GM23248 (cell line): ENCODE measurements at regions not wholly inside any gene's neighbourhood (a gene's known extent, or its start where the extent isn't known, plus 50 kb on each side); places are given as distances from the start of the nearest gene placed in this dataset.

Experiments
- DNase-seq: peaks from one replicate; pipeline ENCODE4 v3.0.0-alpha.2; 2015
- H2AFZ ChIP-seq: fragments of 200-600 bp; sonication (generic); 2 replicates; pipeline ENCODE4 v1.6.1; 2016; ENCODE audit warnings: antibody characterized with exemption
- H3F3A ChIP-seq: fragments of 200-600 bp; sonication (generic); 2 replicates; pipeline ENCODE4 v1.6.1; 2016; ENCODE audit warnings: mild to moderate bottlenecking, antibody characterized with exemption, mixed run types; ENCODE audit not compliant: insufficient read depth
- H3K27ac ChIP-seq: fragments of 200-600 bp; sonication (generic); 2 replicates; pipeline ENCODE4 v1.5.1; 2016; ENCODE audit warnings: mild to moderate bottlenecking
- H3K27me3 ChIP-seq: fragments of 200-600 bp; sonication (generic); replicated peaks from 2 replicates; pipeline ENCODE4 v1.6.1; 2016; ENCODE audit warnings: mild to moderate bottlenecking; ENCODE audit not compliant: insufficient read depth
- H3K36me3 ChIP-seq: fragments of 200-600 bp; sonication (generic); 2 replicates; pipeline ENCODE4 v1.6.1; 2016; ENCODE audit warnings: low read depth, mild to moderate bottlenecking
- H3K4me1 ChIP-seq: fragments of 200-600 bp; sonication (generic); 2 replicates; pipeline ENCODE4 v1.6.1; 2016; ENCODE audit warnings: mild to moderate bottlenecking; ENCODE audit not compliant: insufficient read depth
- H3K4me2 ChIP-seq: fragments of 200-600 bp; sonication (generic); one replicate; pipeline ENCODE4 v1.6.1; 2016; ENCODE audit warnings: mild to moderate bottlenecking; ENCODE audit not compliant: unreplicated experiment
- H3K4me3 ChIP-seq: fragments of 200-600 bp; sonication (generic); 2 replicates; pipeline ENCODE4 v1.5.1; 2016; ENCODE audit warnings: mild to moderate bottlenecking
- H3K79me2 ChIP-seq: fragments of 200-600 bp; sonication (generic); 2 replicates; pipeline ENCODE4 v1.6.1; 2016; ENCODE audit warnings: mild to moderate bottlenecking; ENCODE audit not compliant: insufficient read depth
- H3K9ac ChIP-seq: fragments of 200-600 bp; sonication (generic); 2 replicates; pipeline ENCODE4 v1.6.1; 2016; ENCODE audit warnings: mild to moderate bottlenecking
- H3K9me2 ChIP-seq: fragments of 200-600 bp; sonication (generic); 2 replicates; pipeline ENCODE4 v1.6.1; 2016; ENCODE audit warnings: mixed run types, mild to moderate bottlenecking, moderate library complexity; ENCODE audit not compliant: insufficient read depth
- H3K9me3 ChIP-seq: fragments of 200-600 bp; sonication (generic); one replicate; pipeline ENCODE4 v1.6.1; 2017; ENCODE audit warnings: low read depth
- H4K20me1 ChIP-seq: fragments of 200-600 bp; sonication (generic); 2 replicates; pipeline ENCODE4 v1.6.0; 2016; ENCODE audit not compliant: insufficient read depth
- EZH2 ChIP-seq: fragments of 200-600 bp; sonication (generic); IDR thresholded peaks from 2 replicates; pipeline ENCODE4 v1.6.1; 2018; ENCODE audit warnings: antibody characterized with exemption, mild to moderate bottlenecking; ENCODE audit not compliant: insufficient read depth, poor library complexity, severe bottlenecking
- EZH2phosphoT487 ChIP-seq: fragments of 200-600 bp; sonication (generic); IDR thresholded peaks from 2 replicates; pipeline ENCODE4 v1.6.1; 2018; ENCODE audit warnings: antibody characterized with exemption, moderate library complexity, mild to moderate bottlenecking, low read depth; ENCODE audit not compliant: insufficient read depth
- WGBS, 2 experiments: methylation state at CpG; one replicate each; pipeline ENCODE4 v1.1.6; 2015 to 2017; ENCODE audit warnings: low lambda C conversion rate in 2 of 2, low coverage in 1 of 2; ENCODE audit errors: missing lambda C conversion rate in 2 of 2; 5-methylcytosine and 5-hydroxymethylcytosine counted together
- in situ Hi-C: fragments of 300-500 bp; cut with MboI; formaldehyde crosslinking; loops from 2 replicates; pipeline ENCODE4 v1.15.0; 2020

DNA sequence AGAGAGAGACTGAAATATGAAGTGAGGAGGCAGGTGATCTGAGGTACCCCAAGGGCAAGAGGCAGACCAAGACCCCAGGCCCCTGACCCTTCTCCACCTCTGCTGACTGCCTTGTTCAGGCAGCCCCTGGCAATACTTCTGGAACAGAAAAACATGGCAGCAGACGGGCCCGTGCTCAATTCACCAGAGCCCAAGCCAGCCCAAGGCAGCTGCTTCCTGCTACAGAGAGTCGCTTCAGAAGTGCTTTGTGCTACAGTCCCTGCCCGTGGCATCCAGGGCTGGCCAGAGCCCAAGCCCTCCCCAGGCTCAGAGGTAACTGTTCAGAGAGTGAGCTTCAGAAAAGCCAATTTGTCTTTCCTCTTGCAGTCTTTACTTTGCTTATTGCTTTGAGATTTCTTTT is 151.4 kb upstream of the FSTL4 start:
- H3K79me2 ChIP-seq: no peaks in the 10 kb centered on the region
- DNase-seq: no peak
- H3K4me3 ChIP-seq: no peak overlapping the region
- no peaks in the 10 kb centered on the region for H3F3A ChIP-seq
- no peak overlapping the region for H3K4me2 ChIP-seq
- H3K27me3 ChIP-seq: peaks cover 3% of the 10 kb centered on the region
- H3K9me3 ChIP-seq: no peaks in the 10 kb centered on the region
- no peaks in the 10 kb centered on the region for H3K36me3 ChIP-seq
- no peaks in the 10 kb centered on the region for H3K4me1 ChIP-seq
- H4K20me1 ChIP-seq: no peaks in the 10 kb centered on the region
- no peak overlapping the region for H2AFZ ChIP-seq
- no peaks in the 10 kb centered on the region for H3K9me2 ChIP-seq
- in situ Hi-C loops: no loop called here
- 57 to 60% methylated on average over 4 of the region's 4 CpGs for WGBS, 2 experiments
- no peak overlapping the region for H3K27ac ChIP-seq
- no peak for TF ChIP-seq EZH2phosphoT487
- no peak for TF ChIP-seq EZH2
- no peak overlapping the region for H3K9ac ChIP-seq

DNA sequence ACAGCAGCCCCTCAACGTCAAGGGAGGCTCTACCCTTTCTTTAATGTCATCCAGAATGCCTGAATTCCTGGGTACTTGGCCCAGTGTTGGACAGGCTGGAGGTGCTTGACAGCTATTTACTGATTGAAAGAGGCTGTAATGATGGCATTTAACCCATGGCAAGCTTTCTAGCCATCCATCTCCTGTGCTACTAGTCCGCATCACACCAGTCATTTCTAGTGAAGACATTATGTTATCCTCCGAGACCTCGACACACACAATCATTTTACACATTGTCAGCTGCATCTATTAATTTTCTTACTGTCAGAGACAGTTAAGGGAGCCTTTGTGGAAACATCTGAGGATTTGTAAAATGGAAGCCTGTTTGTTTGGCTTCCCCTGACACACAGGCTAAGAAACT is 149.3 kb upstream of the FSTL4 start:
- 28 to 36% methylated on average over 4 of the region's 4 CpGs for WGBS, 2 experiments
- H3K4me2 ChIP-seq: no peak overlapping the region
- H3K36me3 ChIP-seq: no peaks in the 10 kb centered on the region
- H3K4me1 ChIP-seq: no peaks in the 10 kb centered on the region
- TF ChIP-seq EZH2phosphoT487 (no peak), EZH2 (no peak)
- no peaks in the 10 kb centered on the region for H3K79me2 ChIP-seq
- H3K9ac ChIP-seq: no peak overlapping the region
- H4K20me1 ChIP-seq: no peaks in the 10 kb centered on the region
- H3K27ac ChIP-seq: no peak overlapping the region
- no peak overlapping the region for H2AFZ ChIP-seq
- H3K9me2 ChIP-seq: no peaks in the 10 kb centered on the region
- H3F3A ChIP-seq: no peaks in the 10 kb centered on the region
- in situ Hi-C loops: no loop called here
- peaks cover 10% of the 10 kb centered on the region for H3K27me3 ChIP-seq
- no peak overlapping the region for H3K4me3 ChIP-seq
- DNase-seq: no peak
- no peaks in the 10 kb centered on the region for H3K9me3 ChIP-seq

DNA sequence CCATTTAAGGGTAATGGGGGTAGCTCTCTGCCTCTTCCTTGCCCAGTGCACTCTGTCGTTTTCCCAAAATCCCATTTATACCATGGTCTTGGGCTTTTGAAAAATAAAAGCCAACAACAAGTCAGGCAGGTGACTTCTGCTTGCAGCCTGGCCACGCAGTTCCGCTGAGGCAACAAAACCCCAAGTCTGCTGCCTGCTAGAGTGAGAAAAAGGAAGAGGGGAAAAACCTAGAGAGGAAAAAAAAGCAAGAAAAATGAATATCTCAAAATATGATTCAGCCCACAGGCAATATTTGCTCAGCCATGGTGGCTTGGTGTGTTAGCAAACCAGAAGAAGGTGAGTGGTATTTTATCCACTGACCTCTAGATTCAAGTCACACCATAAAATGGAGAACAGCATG is 148.2 kb upstream of the FSTL4 start:
- Histone ChIP-seq H3K79me2 (no peaks in the 10 kb centered on the region), H4K20me1 (no peaks in the 10 kb centered on the region), H3K27me3 (peaks cover 10% of the 10 kb centered on the region), H3K9me2 (no peaks in the 10 kb centered on the region), H3K36me3 (no peaks in the 10 kb centered on the region), H3K4me1 (no peaks in the 10 kb centered on the region), H3K9ac (no peak overlapping the region), H3K4me3 (no peak overlapping the region), H3K4me2 (no peak overlapping the region), H3F3A (no peaks in the 10 kb centered on the region), H3K9me3 (no peaks in the 10 kb centered on the region), H3K27ac (no peak overlapping the region), H2AFZ (no peak overlapping the region)
- DNase-seq: no peak
- no peak for TF ChIP-seq EZH2phosphoT487
- TF ChIP-seq EZH2: no peak
- in situ Hi-C loops: no loop called here
- 41 to 49% methylated on average over 3 of the region's 3 CpGs for WGBS, 2 experiments

DNA sequence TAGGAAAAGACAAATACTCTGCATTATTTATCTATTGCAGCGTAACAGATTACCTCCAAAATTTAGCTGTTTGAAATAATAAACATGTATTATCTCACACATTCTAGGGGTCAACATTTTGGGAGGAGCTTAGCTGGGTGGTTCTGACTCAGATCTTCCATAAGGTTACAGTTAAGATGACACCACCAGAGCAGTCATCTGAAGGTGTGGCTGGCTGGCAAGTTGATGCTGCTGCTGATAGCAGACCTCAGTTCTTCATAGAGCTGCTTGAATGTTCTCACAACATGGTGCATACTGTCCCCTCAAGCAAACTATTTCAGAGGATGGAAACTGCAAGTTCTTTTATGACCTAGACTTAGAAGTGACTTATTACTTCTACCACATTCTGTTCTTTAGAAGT is 146.3 kb upstream of the FSTL4 start:
- no peak overlapping the region for H3K4me3 ChIP-seq
- H3K36me3 ChIP-seq: no peaks in the 10 kb centered on the region
- H3K4me2 ChIP-seq: no peak overlapping the region
- peak; percentile 18 for DNase-seq
- no peak overlapping the region for H2AFZ ChIP-seq
- H3K9me3 ChIP-seq: no peaks in the 10 kb centered on the region
- peaks cover 6% of the 10 kb centered on the region for H3K27me3 ChIP-seq
- in situ Hi-C loops: no loop called here
- H3K27ac ChIP-seq: no peak overlapping the region
- H4K20me1 ChIP-seq: no peaks in the 10 kb centered on the region
- no peaks in the 10 kb centered on the region for H3K9me2 ChIP-seq
- no peaks in the 10 kb centered on the region for H3K4me1 ChIP-seq
- TF ChIP-seq EZH2phosphoT487 (no peak), EZH2 (no peak)
- 6% methylated on average over 1 of the region's 1 CpG for WGBS, 2 experiments
- H3K9ac ChIP-seq: no peak overlapping the region
- H3F3A ChIP-seq: no peaks in the 10 kb centered on the region
- H3K79me2 ChIP-seq: no peaks in the 10 kb centered on the region

DNA sequence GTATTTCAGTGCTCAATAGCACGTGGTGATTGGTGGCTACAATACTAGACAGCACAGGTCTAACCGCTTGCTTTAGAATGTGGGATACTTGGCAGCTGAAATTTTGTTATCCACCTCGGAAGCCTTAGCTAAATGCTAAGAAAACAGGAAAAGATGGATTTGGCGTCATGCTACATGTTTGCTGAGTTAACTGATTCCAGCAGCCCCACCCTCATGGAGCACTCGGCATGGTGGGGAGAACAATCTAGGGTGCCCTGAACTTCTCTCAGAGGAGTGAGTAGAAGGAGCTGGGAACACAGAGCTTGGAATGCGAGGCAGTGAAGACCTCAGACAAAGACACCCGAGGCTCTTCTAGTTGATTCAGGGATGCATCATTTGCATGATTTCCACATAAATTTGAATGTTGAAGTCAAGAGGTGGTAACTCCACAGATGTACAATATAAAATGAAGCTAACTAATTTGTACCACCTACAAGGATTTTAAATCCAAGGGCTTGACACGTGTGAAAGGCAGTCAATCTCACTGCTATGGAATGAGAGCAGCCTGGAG is 145.1 kb upstream of the FSTL4 start:
- H3K4me2 ChIP-seq: no peak overlapping the region
- no peak overlapping the region for H3K27ac ChIP-seq
- peaks cover 6% of the 10 kb centered on the region for H3K27me3 ChIP-seq
- H3K4me1 ChIP-seq: no peaks in the 10 kb centered on the region
- no peaks in the 10 kb centered on the region for H3F3A ChIP-seq
- in situ Hi-C loops: no loop called here
- no peaks in the 10 kb centered on the region for H3K79me2 ChIP-seq
- H3K9me2 ChIP-seq: no peaks in the 10 kb centered on the region
- no peak overlapping the region for H2AFZ ChIP-seq
- no peak for DNase-seq
- no peak overlapping the region for H3K9ac ChIP-seq
- WGBS, 2 experiments: 29 to 30% methylated on average over 8 of the region's 8 CpGs
- no peak for TF ChIP-seq EZH2phosphoT487
- no peak for TF ChIP-seq EZH2
- no peak overlapping the region for H3K4me3 ChIP-seq
- H3K36me3 ChIP-seq: no peaks in the 10 kb centered on the region
- no peaks in the 10 kb centered on the region for H4K20me1 ChIP-seq
- no peaks in the 10 kb centered on the region for H3K9me3 ChIP-seq
